B cell (primary cell): ENCODE measurements at regions not wholly inside any gene's neighbourhood (a gene's known extent, or its start where the extent isn't known, plus 50 kb on each side); places are given as distances from the start of the nearest gene placed in this dataset.

Source experiments
- CTCF ChIP-seq: fragments of 200-600 bp; IDR thresholded peaks from one replicate; pipeline ENCODE4 v1.8.0; 2022; ENCODE audit warnings: antibody characterized with exemption, mild to moderate bottlenecking
- EZH2 ChIP-seq: IDR thresholded peaks from 2 replicates; pipeline ENCODE4 v1.6.1; 2012; ENCODE audit warnings: borderline replicate concordance, low read depth, mild to moderate bottlenecking, moderate library complexity, low read length; ENCODE audit not compliant: insufficient read depth, poor library complexity, severe bottlenecking

DNA sequence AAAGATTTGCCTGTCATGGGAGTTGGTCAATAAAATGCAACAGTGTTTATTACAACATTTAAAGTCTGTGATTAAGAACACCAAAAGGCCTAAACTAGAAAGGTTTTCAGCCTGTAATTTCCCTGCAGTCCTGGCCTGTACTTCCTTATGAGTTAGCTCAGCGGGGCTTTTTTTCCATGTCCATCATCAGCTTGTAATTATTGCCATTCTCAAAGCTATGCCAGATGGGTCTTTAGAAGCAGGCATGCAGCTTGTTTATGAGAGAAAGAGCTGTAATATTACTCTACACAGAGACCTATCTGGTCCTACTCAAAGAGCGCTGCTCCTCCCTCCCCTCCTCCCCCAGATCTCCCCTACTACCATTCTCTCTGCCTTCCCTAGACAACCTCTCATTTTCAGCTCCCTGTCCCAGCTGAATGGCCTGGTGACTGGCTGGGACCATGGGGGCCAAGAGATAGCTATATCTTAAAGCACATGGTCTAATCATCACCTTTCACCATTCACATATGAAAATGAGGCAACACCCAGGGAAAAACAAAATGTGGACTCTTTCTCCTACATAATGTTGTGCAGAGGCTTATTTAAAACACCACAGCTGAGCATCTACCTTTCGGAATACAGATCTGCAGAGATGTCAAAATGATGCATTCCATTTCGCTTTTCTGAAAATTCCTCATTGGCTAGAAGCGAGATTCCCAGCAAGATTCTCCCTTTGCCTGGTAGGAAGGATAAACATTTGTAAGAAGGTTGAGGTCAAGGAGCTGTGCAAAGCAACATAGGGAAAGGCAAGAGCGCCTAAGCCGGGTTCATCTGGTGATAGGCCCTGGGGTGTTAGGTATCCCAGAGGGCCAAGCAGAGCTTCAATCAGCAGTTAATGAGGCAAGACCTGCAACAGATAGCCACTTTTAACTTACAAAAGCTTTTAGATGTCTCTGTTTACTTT is 209.7 kb upstream of the CDKN3 start:
- TF ChIP-seq CTCF (no peak), EZH2 (no peak)
